Muscle layer of colon (tissue), 2 donors: ENCODE measurements at regions not wholly inside any gene's neighbourhood (a gene's known extent, or its start where the extent isn't known, plus 50 kb on each side); places are given as distances from the start of the nearest gene placed in this dataset.

Experiments
- H3K27ac ChIP-seq: one replicate; pipeline ENCODE4 v1.7.0; 2013; ENCODE audit warnings: low read depth, mild to moderate bottlenecking, low read length, moderate library complexity
- H3K27me3 ChIP-seq, 2 donors: one replicate each; pipeline ENCODE4 v1.7.0; 2013; ENCODE audit warnings: low read length in 2 of 2, mild to moderate bottlenecking in 2 of 2; ENCODE audit not compliant: insufficient read depth in 2 of 2, control insufficient read depth in 1 of 2
- H3K36me3 ChIP-seq: one replicate; pipeline ENCODE4 v1.7.0; 2013; ENCODE audit warnings: mild to moderate bottlenecking, low read length; ENCODE audit not compliant: insufficient read depth
- H3K4me1 ChIP-seq: one replicate; pipeline ENCODE4 v1.7.0; 2013; ENCODE audit warnings: mild to moderate bottlenecking, low read length; ENCODE audit not compliant: insufficient read depth
- H3K4me3 ChIP-seq, 2 donors: one replicate each; pipeline ENCODE4 v1.7.0; 2013; ENCODE audit warnings: low read length in 2 of 2, low read depth in 1 of 2, mild to moderate bottlenecking in 1 of 2, moderate library complexity in 1 of 2
- H3K9ac ChIP-seq: one replicate; pipeline ENCODE4 v1.7.0; 2013; ENCODE audit warnings: low read length
- H3K9me3 ChIP-seq: one replicate; pipeline ENCODE4 v1.7.0; 2013; ENCODE audit warnings: mild to moderate bottlenecking, low read length
- donor health status: abdominal sarcoma.
- donor health status: Adenocarcinoma of cecum.

DNA sequence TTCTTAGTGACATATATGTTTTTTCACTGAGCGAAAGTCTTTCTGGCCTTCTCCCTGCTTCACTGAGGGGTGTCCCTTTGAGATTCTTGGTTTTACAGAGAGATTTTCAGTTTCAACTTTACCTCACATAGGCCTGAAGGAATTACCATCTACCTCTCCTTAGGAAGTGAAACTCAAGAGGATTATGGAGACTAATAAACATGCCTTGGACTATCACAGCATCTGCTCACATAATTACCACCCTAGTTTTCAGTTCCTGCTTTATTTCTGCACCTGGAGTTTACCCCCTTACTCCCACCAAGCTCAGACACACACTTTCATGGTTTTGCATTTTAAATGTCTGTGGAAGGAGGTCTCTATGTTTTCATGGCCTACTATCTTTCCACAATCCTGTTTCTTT, 118.3 kb upstream of the SCAF11 start:
- H3K9ac ChIP-seq = no peak overlapping the region
- H3K9me3 ChIP-seq = no peaks in the 10 kb centered on the region
- no peak overlapping the region for H3K4me3 ChIP-seq

DNA sequence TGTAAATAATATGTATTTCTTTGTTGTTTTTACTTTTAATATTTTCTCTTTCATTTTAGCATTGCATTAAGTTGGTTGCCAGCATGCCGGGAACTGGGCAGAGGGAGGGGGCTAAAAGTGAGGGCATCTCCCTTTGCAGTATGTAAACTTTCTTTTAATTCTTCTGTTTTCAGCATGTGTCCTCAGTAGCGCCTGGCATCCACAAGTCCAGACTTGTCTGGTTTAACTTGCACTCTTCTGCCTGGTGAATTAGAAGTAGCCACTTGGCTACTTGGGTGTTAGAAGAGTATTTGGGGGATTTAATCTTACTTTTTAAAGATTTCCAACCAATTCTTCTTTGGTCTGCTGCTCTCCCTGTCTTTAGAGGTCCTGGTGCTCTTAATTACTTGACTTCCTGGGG, 117.2 kb upstream of the SCAF11 start:
- no peaks in the 10 kb centered on the region for H3K9me3 ChIP-seq
- no peaks in the 10 kb centered on the region for H3K4me1 ChIP-seq
- H3K4me3 ChIP-seq = no peak overlapping the region
- no peaks in the 10 kb centered on the region for H3K27me3 ChIP-seq
- H3K27ac ChIP-seq = no peak overlapping the region
- H3K36me3 ChIP-seq = no peaks in the 10 kb centered on the region
- H3K9ac ChIP-seq = no peak overlapping the region

More for the DNA sequence above, 118.3 kb upstream of the SCAF11 start:
- Histone ChIP-seq H3K4me1 (no peaks in the 10 kb centered on the region), H3K36me3 (no peaks in the 10 kb centered on the region), H3K27me3 (no peaks in the 10 kb centered on the region), H3K27ac (no peak overlapping the region)

DNA sequence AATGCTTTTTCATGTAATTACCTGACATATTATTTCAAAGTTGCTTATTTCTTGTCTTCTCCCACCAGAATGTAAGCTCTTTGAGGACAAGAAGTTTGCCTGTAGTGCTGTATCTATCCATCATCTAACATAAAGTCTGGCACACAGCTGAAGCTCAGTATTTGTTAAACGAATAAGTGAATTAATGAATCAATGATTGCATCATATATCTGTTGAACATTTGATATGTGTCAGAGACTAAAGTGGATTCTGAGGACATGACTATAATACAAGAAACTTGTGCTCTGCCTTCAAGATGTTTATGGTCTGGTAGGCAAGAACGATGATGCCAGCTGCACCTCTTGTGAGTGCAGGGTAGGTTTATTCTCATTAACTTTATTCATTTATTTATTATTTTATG, 115.4 kb upstream of the SCAF11 start:
- no peak overlapping the region for H3K4me3 ChIP-seq
- no peaks in the 10 kb centered on the region for H3K9me3 ChIP-seq
- no peaks in the 10 kb centered on the region for H3K4me1 ChIP-seq
- H3K27ac ChIP-seq = no peak overlapping the region
- no peaks in the 10 kb centered on the region for H3K27me3 ChIP-seq
- no peaks in the 10 kb centered on the region for H3K36me3 ChIP-seq
- H3K9ac ChIP-seq = no peak overlapping the region

DNA sequence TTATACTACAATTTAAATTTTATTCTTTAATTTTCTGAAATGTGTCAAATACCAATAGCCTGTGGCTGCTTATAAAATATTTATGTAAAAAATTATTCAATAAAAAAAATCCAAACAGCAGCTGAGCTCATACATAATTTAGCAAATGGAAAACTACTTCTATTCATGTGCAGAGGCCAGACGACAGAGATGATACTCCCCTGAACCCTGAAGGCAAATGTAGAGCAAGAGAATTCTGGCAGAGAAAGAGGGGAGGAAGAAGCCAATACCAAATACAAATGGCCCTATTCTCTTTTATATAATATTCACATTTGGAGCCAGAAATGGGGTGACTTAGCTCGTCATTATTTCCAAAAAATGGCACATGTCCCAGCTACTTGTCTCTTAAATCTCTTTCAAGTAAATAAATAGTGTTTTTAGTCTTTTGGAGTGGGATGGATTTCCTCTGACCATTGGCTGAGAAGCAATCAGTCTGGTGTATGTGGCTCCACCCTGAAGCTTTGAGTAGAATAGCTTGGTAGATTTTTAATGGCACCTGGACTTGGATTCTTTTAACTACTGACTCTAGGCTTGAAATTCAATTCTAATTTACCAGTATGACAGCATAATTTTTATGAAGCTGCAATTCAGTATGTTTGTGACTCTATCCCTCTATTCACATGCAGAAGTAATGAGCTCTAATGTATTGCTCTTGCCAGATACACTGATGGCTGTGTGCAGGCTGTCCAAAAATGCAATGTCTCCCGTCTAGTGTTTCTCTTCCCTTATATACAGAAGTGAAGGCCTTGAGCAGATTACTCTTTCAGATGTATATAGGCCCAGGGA, 113.4 kb upstream of the SCAF11 start:
- H3K4me3 ChIP-seq = no peak overlapping the region
- H3K36me3 ChIP-seq = no peaks in the 10 kb centered on the region
- H3K27ac ChIP-seq = no peak overlapping the region
- no peaks in the 10 kb centered on the region for H3K27me3 ChIP-seq
- H3K4me1 ChIP-seq = no peaks in the 10 kb centered on the region
- no peak overlapping the region for H3K9ac ChIP-seq
- no peaks in the 10 kb centered on the region for H3K9me3 ChIP-seq

DNA sequence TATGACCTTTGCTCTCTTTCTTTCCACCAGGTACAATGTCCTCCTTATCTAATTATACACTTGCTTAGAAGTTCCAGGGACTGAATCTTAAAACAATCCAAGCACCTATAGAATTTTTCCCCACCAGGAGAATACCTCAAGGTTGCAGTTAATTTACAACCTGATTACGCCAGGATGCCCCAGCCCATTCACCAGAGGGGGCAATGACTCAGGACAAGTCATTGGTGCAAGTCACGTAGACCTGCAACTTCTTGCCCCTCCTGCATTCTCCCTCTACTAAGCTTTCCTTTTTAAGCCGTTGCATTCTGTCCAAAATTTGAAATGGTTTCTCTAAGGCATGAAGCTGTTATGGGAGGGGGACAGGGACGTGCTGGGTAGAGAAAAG, 111.1 kb upstream of the SCAF11 start:
- no peak overlapping the region for H3K27ac ChIP-seq
- H3K4me3 ChIP-seq = no peak overlapping the region

DNA sequence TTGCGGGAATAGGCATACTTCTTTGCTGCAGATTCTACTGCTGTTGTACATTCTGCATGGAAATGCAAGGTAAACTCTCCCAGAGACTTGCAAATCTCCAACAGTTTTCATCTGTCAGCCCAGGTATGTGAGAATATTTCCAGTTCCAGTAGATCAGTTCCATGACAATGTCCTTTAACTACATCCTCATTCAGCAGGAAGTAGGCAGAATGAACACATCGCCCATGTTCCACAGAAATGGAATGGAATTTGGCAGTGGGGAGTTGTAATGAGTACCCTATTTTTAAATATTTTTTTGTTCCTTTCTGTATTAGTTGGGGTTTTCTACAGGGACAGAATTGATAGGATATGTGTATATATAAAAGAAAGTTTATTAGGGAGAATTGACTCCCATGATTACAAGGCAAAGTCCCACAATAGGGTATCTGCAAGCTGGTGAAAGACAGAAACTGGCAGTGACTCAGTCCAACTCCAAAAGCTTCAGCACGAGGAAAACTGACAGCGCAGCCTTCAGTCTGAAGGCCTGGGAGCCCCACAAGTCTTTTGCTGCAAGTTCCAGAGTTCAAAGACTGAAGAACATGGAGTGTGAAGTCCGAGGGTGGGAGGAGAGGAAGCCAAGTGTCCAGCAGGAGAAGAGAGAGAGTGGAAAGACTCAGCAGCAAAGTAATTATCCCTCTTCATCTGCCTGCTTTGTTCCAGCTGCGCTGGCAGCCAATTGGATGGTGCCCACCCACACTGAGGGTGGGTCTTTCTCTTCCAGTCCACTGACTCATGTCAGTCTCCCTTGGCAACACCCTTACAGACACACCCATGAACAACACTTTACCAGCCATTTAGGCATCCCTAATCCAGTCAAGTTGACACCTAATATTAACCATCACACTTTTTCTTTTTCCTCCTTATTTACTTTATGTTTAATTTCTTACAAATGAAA, 110.4 kb upstream of the SCAF11 start:
- no peaks in the 10 kb centered on the region for H3K27me3 ChIP-seq

More for the DNA sequence above, 111.1 kb upstream of the SCAF11 start:
- Histone ChIP-seq H3K27me3 (no peaks in the 10 kb centered on the region), H3K4me1 (no peaks in the 10 kb centered on the region), H3K36me3 (no peaks in the 10 kb centered on the region), H3K9me3 (no peaks in the 10 kb centered on the region), H3K9ac (no peak overlapping the region)

DNA sequence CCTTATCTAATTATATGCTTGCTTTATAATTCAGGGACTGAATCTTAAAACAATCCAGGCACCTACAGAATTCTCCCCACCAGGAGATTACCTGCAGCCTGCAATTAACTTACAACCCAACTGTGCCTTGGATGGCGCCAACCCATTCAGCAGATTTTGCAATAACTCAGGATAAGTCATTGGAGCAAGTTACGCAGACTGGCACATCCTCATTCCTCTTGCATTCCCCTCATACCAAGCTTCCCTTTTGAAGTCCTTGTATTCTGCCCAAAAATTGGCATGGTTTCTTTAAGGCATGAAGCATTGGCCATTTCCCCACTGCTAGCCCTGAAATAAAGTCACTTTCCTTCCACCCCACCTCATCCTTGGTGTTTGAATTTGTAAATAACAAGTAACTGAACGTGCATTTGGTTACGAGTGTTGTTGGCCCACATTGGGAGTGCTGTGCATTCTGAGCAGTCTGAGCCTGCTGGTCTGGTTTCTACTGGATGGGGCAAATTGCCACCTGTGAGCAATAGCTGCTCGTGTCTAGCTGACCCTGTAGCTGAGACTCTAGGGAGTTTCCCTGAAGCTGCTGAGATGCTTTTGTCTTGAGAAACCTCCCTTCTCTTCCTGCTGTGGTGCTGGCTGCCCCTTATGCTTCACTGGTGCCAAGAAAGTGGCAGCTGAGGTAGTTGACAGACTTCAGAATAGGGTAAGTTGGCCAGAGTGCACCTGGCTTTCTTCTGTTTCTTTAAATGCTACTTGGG, 99.2 kb upstream of the SCAF11 start:
- Histone ChIP-seq H3K4me3 (no peak overlapping the region), H3K4me1 (no peaks in the 10 kb centered on the region), H3K27me3 (no peaks in the 10 kb centered on the region), H3K9me3 (no peaks in the 10 kb centered on the region), H3K36me3 (no peaks in the 10 kb centered on the region), H3K9ac (no peak overlapping the region), H3K27ac (no peak overlapping the region)

More for the DNA sequence above, 110.4 kb upstream of the SCAF11 start:
- Histone ChIP-seq H3K9ac (no peak overlapping the region), H3K9me3 (no peaks in the 10 kb centered on the region), H3K4me3 (no peak overlapping the region), H3K27ac (no peak overlapping the region), H3K36me3 (no peaks in the 10 kb centered on the region), H3K4me1 (no peaks in the 10 kb centered on the region)

DNA sequence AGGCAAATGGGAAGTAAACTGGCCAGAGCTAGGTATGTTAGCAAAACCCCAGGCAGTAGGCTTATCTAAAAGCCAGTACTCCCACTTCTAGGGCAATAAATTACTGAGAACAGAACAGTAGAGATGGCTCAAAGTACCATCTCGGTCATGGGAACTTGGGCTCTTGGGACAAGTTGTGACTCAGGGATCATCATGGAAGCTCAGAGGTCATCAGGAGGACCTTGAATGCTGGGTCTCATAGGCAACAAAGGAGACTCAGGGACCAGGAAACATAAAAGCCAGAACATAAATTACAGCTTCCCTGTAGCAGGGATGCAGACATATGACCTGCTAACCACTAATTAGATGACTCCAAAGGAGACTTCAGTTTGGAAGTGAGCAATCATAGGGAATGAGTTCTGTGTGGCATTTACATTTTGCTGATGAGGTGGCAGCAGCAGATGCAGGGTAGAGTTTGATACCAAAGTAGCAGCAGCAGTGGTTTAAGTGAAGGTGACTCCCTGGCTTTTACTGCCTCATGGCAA, 97.6 kb upstream of the SCAF11 start:
- no peaks in the 10 kb centered on the region for H3K27me3 ChIP-seq
- H3K4me1 ChIP-seq = no peaks in the 10 kb centered on the region
- H3K9ac ChIP-seq = no peak overlapping the region
- no peak overlapping the region for H3K4me3 ChIP-seq
- H3K27ac ChIP-seq = no peak overlapping the region
- H3K9me3 ChIP-seq = no peaks in the 10 kb centered on the region
- no peaks in the 10 kb centered on the region for H3K36me3 ChIP-seq

DNA sequence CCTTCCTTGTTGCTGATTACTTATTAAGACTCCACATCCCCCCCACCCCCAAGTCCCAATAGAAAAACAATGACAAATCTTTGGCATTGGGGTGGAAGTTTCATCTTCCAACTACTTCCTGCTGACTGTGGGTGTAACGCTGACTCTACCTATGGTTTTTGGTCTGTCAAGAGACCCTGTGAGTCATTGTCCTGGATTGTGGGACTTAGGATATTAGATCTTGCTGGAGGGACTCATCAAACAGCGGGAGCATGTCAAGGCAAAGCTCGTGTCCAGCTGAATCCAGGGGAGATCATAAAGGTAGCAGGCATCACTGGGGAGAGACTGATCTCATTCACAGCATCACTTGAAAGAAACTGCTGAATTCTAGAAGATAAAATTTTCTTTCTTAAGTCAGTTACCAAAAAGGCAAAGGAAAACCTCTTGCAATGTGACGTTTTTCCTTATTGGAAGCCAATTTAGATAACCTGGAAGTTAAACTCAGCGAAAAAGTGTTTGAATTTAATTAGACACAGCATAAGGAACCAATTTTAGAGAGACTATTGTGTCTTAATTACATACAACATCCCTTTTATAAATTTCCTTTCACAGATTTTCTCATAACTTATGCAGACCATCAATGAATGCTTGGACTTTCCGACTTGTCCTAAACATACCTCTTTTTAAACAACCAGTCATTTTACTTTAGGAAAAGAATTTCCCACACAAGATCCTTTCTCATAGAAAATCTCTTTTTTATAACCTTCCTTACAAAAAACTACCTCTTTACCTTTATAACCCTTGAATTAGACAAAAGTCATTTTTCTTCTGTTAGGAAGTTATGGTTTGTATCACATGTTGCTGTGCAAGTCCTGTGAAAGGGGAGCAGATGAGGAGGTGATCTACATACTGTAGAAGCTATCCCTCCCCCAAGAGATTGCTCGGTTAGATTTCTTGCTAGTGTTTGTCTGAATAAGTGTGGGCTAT, 94.6 kb upstream of the SCAF11 start:
- no peaks in the 10 kb centered on the region for H3K9me3 ChIP-seq
- no peak overlapping the region for H3K9ac ChIP-seq
- no peaks in the 10 kb centered on the region for H3K36me3 ChIP-seq
- H3K27me3 ChIP-seq = no peaks in the 10 kb centered on the region
- H3K4me1 ChIP-seq = no peaks in the 10 kb centered on the region
- no peak overlapping the region for H3K4me3 ChIP-seq
- no peak overlapping the region for H3K27ac ChIP-seq

DNA sequence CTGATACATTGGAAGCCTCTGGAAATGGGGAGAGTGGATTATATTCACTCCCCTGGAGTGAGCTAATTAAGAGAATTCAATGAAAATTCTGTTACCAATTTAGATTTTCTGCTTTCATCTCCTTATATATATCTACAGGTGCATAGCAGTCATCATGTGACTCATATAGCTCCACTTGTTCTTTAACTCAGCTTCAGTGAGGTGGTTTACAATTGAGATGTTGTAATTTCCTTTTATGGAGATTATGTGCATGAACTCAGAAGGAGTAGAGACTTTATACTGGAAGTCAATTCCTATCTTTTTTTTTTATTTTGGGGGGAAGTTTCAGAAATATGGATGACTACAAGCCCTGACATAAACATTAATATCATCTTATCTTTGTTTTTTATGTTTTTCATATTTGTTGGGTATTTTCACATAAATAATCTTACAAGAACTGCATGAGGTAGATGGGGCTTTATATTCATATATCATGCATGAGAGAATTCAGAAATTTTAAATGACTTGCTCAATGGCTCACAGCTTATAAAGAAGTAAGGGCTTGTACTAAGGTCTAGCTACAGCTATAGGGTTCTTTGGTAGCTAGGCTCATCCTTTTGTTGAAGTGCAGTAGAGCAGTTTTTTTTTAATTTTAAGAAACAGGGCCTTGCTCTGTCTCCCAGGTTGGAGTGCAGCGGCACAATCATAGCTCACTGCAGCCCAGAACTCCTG, 92.3 kb upstream of the SCAF11 start:
- no peak overlapping the region for H3K27ac ChIP-seq

More for the DNA sequence above, 92.3 kb upstream of the SCAF11 start:
- H3K4me3 ChIP-seq = no peak overlapping the region
- H3K9ac ChIP-seq = no peak overlapping the region
- H3K9me3 ChIP-seq = no peaks in the 10 kb centered on the region
- no peaks in the 10 kb centered on the region for H3K27me3 ChIP-seq
- no peaks in the 10 kb centered on the region for H3K36me3 ChIP-seq
- H3K4me1 ChIP-seq = no peaks in the 10 kb centered on the region
